ENCODE measurements at regions not wholly inside any gene's neighbourhood (a gene's known extent, or its start where the extent isn't known, plus 50 kb on each side); places are given as distances from the start of the nearest gene placed in this dataset.

DNA sequence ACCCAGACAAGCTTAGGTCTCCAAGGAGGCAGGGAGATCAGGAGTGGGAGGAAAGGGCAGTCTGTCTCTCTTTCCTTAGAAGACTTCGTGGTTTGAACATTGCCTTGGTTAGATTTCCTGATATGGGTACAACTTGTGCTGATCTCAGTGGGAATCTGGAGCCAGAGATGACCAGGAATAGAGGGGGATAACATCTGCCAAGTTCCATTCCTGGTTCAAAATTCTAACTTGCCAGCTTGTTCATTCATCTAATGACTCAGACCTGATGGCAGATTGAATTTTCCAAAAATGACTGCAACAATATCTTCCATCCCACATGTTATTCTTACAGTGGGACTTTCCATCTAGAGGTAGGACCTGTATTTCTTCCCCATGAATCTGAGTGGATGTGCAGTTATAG is 394.3 kb upstream of the PODXL start:
- TF ChIP-seq, protein P1, sequence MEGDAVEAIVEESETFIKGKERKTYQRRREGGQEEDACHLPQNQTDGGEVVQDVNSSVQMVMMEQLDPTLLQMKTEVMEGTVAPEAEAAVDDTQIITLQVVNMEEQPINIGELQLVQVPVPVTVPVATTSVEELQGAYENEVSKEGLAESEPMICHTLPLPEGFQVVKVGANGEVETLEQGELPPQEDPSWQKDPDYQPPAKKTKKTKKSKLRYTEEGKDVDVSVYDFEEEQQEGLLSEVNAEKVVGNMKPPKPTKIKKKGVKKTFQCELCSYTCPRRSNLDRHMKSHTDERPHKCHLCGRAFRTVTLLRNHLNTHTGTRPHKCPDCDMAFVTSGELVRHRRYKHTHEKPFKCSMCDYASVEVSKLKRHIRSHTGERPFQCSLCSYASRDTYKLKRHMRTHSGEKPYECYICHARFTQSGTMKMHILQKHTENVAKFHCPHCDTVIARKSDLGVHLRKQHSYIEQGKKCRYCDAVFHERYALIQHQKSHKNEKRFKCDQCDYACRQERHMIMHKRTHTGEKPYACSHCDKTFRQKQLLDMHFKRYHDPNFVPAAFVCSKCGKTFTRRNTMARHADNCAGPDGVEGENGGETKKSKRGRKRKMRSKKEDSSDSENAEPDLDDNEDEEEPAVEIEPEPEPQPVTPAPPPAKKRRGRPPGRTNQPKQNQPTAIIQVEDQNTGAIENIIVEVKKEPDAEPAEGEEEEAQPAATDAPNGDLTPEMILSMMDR (IDR thresholded peaks at IDR 0.05) = no peak
- TF ChIP-seq POLR2A (IDR thresholded peaks at IDR 0.05) = no peak
